Stimulated activated CD4-positive, alpha-beta T cell treated with anti-CD3 and anti-CD28 coated beads, Interleukin-2, amount 100 ng/mL, for 48 hours (primary cell): ENCODE measurements at regions not wholly inside any gene's neighbourhood (a gene's known extent, or its start where the extent isn't known, plus 50 kb on each side); places are given as distances from the start of the nearest gene placed in this dataset.

ENCODE experiments used
- DNase-seq, 2 donors: peaks; one replicate each; pipeline ENCODE4 v3.0.0-alpha.2; 2020

DNA sequence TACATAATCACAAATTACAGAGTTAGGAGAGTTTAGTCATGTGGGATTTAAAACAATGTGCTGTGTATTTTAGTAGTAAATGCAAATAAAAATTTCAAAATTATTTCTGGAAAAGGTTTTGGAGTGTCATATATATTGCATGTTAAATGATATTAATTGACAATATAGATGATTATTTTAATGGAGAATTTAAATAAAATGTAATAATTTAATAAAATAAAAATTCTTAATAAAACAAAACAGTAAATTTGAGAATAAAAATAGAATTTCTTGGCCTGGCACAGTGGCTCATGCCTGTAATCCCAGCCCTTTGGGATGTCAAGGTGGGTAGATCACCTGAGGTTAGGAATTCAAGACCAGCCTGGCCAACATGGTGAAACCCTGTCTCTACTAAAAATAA, 1442.8 kb upstream of the ALCAM start:
- no peak for DNase-seq

GRCh38 chr3:103924544-103924943, 1442.2 kb upstream of the ALCAM start:
- no peak for DNase-seq

- no peak for DNase-seq
Measured at GRCh38 chr3:103926936-103927335, 1439.8 kb upstream of the ALCAM start.

DNA sequence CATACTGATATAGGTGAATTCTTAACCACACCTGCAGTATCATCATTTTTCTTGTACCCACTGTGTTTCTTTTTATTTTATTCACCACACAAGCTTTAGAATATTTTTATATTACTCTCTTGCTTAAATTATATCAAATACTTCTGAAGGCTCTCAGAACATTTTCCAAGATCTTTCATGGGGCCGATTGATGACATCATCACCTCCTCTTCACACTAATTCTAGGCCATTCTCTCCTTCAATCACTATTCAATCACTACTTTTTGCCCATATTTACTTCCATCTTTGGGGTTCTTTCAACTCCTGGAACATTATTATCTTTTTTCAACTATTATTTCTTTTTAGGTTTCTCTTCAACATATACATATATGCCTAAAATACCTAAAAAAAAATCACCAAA, 1438.8 kb upstream of the ALCAM start:
- no peak for DNase-seq

DNA sequence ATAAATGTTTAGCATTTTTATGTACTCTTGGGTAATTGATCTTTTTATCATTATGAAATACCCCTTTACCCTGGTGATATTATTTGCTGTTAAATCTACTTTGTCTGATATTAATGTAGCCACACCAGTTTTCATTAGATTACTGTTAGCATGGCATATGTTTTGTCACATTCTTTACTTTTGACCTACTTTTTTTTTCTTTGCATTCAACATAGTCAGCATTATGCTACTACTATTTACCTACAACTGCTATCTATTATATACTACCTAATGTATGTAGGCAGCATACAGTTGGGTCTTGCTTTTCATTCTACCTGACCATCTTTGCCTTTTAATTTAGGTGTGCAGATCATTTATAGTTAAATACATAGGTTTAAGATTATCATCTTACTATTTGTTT, 1429.6 kb upstream of the ALCAM start:
- DNase-seq: no peak

- DNase-seq: no peak
Measured at GRCh38 chr3:103947062-103947461, 1419.6 kb upstream of the ALCAM start.

- no peak for DNase-seq
Measured at GRCh38 chr3:103949693-103950092, 1417.0 kb upstream of the ALCAM start.

DNA sequence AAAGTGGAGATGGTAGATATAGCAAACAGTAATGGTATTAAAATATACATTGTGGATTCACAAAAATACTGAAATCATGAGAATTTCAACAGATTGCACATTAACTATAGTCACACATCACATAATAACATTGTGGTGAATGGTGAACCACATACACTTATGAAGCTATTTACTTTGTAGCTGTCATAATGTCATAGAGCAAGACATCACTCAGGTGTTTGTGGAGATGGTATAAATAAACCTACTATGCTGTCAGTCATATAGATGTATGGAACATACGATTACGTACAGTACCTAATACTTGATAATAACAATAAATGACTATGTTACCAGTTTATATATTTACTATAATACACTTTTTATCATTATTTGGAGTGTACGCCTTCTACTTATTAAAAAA, 1416.0 kb upstream of the ALCAM start:
- DNase-seq: no peak

GRCh38 chr3:103953796-103954195, 1412.9 kb upstream of the ALCAM start:
- DNase-seq: no peak

GRCh38 chr3:103960819-103961218, 1405.9 kb upstream of the ALCAM start:
- no peak for DNase-seq

DNA sequence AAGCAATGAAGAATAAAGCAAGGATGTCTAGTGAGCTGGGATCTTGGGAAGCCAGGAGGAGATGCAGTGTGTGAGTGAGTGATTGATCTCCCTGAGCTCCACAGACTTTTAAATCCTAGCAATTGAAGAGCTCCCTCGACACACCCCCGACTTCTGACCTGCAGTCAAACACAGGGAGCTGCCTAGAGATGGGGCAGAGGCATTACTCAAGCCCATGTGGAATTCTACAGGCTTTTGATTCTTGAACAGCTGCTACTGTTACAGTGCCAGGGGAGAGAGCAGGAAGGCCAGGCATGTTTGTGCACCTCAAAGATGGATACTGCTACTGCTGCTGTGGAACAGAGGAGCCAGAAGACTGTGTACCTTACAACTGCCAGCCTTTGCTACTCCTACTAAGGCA, 1403.1 kb upstream of the ALCAM start:
- DNase-seq: no peak

- no peak for DNase-seq
Measured at GRCh38 chr3:103965764-103966163, 1400.9 kb upstream of the ALCAM start.

DNA sequence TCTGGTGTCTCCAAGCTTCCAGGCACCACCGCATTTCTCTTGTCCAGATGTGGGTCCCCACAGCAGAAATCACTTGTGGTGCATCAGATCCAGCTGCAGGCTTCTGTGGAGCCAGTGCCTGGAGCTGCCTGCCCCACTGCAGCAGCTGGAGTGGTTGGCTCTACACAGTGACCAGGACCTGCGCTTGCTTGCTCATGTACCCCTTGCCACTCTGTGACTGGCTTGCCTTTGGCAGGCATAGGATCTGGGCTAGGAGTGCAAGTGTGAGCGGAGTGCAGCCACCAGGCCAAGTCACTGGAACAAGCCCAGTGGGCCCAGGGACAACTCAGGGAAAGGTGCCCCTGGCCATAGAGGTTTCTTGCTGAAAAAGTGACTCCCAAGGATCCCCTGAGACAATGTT, 1400.0 kb upstream of the ALCAM start:
- no peak for DNase-seq

DNA sequence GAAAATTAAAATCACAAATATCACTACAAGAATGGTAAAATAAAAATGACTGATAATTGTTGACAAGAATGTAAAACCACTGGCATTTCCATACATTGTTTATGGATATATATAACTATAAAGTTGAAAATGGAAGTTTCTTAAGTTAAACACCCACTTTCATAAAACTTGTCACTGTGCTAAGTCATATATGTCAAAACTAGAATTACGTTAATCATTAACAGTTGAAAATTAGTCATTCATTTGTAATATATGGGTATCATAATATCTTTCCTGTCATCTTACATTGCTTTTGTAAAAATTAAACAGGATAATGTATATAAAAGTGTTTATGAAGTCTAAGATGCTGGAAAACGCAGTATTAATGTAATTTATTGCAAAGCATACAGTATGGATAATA, 1398.6 kb upstream of the ALCAM start:
- DNase-seq: no peak

- DNase-seq: no peak
Measured at GRCh38 chr3:103968751-103969150, 1398.0 kb upstream of the ALCAM start.

DNA sequence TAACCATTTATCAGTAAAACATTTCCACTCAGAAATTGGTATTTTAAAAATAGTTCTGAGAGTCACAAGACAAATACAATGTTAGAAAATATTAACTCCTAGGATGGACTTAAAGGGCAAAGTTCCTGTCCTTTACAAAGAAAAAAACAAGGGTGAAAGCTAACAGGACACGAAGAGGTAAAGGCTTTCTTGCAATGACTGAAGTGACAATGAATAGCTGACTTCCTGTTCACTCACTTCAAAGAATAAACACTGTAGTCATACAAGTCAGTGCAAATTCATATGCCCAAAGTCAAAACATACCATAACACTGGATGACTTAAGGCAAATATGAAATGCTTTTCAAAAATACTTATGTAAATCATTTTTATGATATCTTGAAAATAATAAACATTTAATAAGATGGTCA, 1389.8 kb upstream of the ALCAM start:
- no peak for DNase-seq

DNA sequence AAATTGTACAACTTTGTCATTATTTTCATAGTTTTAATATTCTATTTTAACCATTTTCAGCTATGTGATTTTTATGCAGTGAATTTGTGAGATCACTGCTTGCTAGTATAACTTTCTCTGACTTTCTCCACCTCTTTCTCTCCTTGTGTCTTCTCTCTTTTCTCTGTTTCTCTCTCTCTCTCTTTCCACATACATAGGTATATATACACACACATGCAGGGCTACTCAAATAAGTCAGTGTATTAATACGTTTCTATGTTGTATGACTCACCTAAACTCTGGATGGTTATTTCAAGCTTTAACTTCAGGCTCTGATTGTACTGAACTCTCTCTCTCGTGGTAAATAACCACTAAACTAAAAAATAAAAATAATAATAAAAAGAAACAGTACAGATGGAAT, 1389.3 kb upstream of the ALCAM start:
- no peak for DNase-seq

DNA sequence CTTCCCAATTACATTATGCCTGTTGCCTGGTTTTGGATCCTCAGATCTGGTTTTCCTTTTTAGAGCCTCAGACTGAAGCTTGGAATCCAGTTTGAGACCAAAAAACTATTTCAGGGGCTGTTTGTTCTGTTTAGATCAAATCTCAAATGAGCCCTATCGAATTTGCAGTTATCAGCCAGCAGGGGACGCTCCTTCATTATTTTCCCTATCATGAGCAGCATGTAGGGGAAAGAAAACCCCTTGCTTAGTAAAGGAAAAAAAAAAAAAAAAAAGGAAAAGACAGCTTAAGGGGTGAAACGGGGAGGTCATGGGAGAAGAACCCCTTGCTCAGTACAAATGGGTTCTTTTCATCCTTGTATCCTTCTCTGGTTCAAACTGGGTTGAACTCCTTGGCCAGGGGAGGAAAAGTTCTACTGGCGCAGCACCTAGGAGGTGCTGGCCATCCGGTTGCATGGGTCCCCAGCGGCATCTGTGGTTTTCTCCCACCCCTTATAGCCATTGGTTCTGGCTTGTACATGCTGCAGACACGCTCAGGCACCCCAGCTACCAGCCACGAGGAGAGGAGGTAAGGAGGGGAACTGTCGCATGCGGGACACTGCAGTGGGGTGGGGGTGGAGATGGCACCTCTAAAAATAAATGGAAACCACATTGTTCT, 1375.1 kb upstream of the ALCAM start:
- DNase-seq: no peak

DNA sequence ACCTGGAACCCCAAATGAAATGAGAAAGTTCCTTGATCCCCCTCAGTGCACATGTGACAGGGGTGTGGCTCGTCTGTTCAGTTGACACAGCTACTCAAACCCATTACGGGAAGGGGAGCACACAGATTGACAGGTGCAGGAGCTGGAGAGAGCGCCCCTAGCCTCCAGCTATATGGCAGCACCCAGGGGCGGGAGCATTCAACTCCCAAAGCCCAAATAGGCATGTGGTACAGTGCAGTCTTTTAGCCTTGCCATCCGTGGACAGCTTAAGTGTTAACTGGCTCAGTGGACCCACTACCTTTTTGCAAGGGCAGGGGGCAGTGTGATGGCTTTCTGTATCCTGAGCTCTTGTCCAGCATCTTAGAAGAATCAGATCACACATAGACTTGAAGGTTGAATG, 1374.2 kb upstream of the ALCAM start:
- no peak for DNase-seq

- no peak for DNase-seq
Measured at GRCh38 chr3:104004956-104005355, 1361.8 kb upstream of the ALCAM start.

- no peak for DNase-seq
Measured at GRCh38 chr3:104005815-104006214, 1360.9 kb upstream of the ALCAM start.

DNA sequence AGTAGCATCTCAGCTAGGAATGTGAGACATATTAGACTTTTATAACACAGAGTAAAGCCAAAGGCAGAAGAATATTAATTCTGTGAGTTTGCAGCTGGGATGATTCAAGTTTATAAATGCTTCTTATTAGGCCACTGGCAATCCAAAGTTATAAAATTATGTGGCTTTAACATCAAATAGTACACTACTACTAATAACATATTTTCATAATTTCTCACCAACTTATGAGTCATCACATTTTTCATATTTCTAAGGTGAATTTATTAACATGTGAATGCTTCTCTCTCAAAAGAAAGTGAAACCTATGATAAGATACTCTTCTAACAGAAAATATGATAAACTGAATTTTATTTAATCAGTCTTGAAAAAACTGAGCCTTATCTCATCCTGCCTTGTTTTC, 1348.2 kb upstream of the ALCAM start:
- no peak for DNase-seq

GRCh38 chr3:104031598-104031997, 1335.1 kb upstream of the ALCAM start:
- no peak for DNase-seq

DNA sequence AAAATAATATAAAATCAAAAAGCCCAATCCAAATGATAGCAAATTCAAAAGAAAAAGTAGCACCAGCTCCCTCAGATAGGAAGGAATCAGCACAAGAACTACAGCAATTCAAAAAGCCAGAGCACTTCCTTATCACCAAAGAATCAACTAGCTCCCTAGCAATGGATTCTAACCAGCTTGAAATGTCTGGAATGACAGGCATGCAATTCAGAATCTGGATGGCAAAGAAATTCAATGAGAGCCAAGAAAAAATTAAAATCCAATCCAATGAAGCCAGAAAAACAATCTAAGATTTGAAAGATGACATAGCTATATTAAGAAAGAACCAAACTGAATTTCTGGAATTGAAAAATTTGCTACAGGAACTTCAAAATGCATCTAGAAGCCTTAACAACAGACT, 1334.4 kb upstream of the ALCAM start:
- no peak for DNase-seq

DNA sequence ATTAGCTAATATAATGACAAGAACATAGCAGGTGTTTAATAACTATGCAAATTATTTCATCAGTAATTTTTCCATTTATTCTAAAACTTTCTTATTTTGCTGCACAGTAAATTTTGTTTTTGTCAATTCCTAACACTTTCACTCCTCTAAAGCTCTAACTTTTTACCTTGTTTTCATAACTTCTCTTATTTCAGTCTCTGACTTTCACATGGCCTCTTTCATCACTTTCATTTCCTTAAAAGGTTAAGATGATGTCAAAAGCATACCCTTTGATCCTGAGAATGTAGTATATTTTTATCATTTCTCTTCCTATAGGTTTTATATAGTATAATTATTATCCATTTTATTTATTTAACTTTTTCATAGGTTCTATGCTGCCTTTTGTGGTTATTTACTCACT, 1325.8 kb upstream of the ALCAM start:
- no peak for DNase-seq
